KBM-7 (cell line): ENCODE measurements at regions not wholly inside any gene's neighbourhood (a gene's known extent, or its start where the extent isn't known, plus 50 kb on each side); places are given as distances from the start of the nearest gene placed in this dataset.
"Not testable (repeated sequence)": the region's sequence is repeated elsewhere in the genome, so short reads cannot be mapped to it uniquely, and the experiment has no call there.

Source experiments
- DNase-seq: peaks from one replicate; pipeline ENCODE4 v3.0.0-alpha.2; 2015
- in situ Hi-C: fragments of 300-500 bp; cut with MboI; formaldehyde crosslinking; loops from 2 replicates; pipeline ENCODE4 v1.14.3; 2020; ENCODE audit warnings: low sequenced_read_pairs, low pct_unique_long_range_greater_than_20kb, mixed read lengths

GRCh38 chr2:132307613-132308198 lies 108.9 kb upstream of the GPR39 start:
- in situ Hi-C loops, DNase-seq: not testable (repeated sequence)

- in situ Hi-C loops, DNase-seq: not testable (repeated sequence)
These were observed 107.4 kb upstream of the GPR39 start for GRCh38 chr2:132309203-132309602.

- in situ Hi-C loops, DNase-seq: not testable (repeated sequence)
These were observed 101.1 kb upstream of the GPR39 start for GRCh38 chr2:132315546-132315945.

GRCh38 chr2:132317026-132317680 lies 99.5 kb upstream of the GPR39 start:
- in situ Hi-C loops: not testable (repeated sequence)

GRCh38 chr2:132318481-132318880 lies 98.1 kb upstream of the GPR39 start:
- in situ Hi-C loops, DNase-seq: not testable (repeated sequence)

More at GRCh38 chr2:132317026-132317680, 99.5 kb upstream of the GPR39 start:
- DNase-seq: not testable (repeated sequence)

- DNase-seq, in situ Hi-C loops: not testable (repeated sequence)
These were observed 92.6 kb upstream of the GPR39 start for GRCh38 chr2:132324005-132324404.

GRCh38 chr2:132332345-132333033 lies 84.1 kb upstream of the GPR39 start:
- in situ Hi-C loops, DNase-seq: not testable (repeated sequence)

- in situ Hi-C loops, DNase-seq: not testable (repeated sequence)
These were observed 79.5 kb upstream of the GPR39 start for GRCh38 chr2:132337135-132337534.

GRCh38 chr2:132337844-132338243 lies 78.8 kb upstream of the GPR39 start:
- in situ Hi-C loops, DNase-seq: not testable (repeated sequence)

GRCh38 chr2:132347041-132347780 lies 69.4 kb upstream of the GPR39 start:
- DNase-seq, in situ Hi-C loops: not testable (repeated sequence)

GRCh38 chr2:132349092-132349687 lies 67.4 kb upstream of the GPR39 start:
- peak; percentile 15 for DNase-seq

GRCh38 chr2:132351668-132352067 lies 64.9 kb upstream of the GPR39 start:
- DNase-seq, in situ Hi-C loops: not testable (repeated sequence)

More at GRCh38 chr2:132349092-132349687, 67.4 kb upstream of the GPR39 start:
- in situ Hi-C loops: not testable (repeated sequence)

GRCh38 chr2:132352481-132353001 lies 64.1 kb upstream of the GPR39 start:
- in situ Hi-C loops, DNase-seq: not testable (repeated sequence)

- DNase-seq: not testable (repeated sequence)
These were observed 63.2 kb upstream of the GPR39 start for GRCh38 chr2:132353380-132353779.

GRCh38 chr2:132360964-132361363 lies 55.6 kb upstream of the GPR39 start:
- DNase-seq, in situ Hi-C loops: not testable (repeated sequence)

More at GRCh38 chr2:132353380-132353779, 63.2 kb upstream of the GPR39 start:
- in situ Hi-C loops: not testable (repeated sequence)

GRCh38 chr2:132361498-132361897 lies 55.1 kb upstream of the GPR39 start:
- DNase-seq, in situ Hi-C loops: not testable (repeated sequence)

GRCh38 chr2:132363352-132363751 lies 53.3 kb upstream of the GPR39 start:
- DNase-seq, in situ Hi-C loops: not testable (repeated sequence)

- in situ Hi-C loops, DNase-seq: not testable (repeated sequence)
These were observed 50.6 kb upstream of the GPR39 start for GRCh38 chr2:132365963-132366362.
